ENCODE measurements at regions not wholly inside any gene's neighbourhood (a gene's known extent, or its start where the extent isn't known, plus 50 kb on each side); places are given as distances from the start of the nearest gene placed in this dataset.

GRCh38 chr4:34566091-34566490, 1678.2 kb downstream of the ARAP2 start:
- no peak overlapping the region for H3K27ac ChIP-seq
- no peak for TF ChIP-seq CTCF (IDR thresholded peaks at IDR 0.05)
- no peak for TF ChIP-seq ZFX (IDR thresholded peaks at IDR 0.05; ENCODE audit: borderline replicate concordance)

GRCh38 chr4:34572026-34572425, 1672.3 kb downstream of the ARAP2 start:
- no peak overlapping the region for H3K27ac ChIP-seq
- no peak for TF ChIP-seq ZFX (IDR thresholded peaks at IDR 0.05; ENCODE audit: borderline replicate concordance)
- TF ChIP-seq CTCF (IDR thresholded peaks at IDR 0.05), result no peak

GRCh38 chr4:34615315-34615714, 1629.0 kb downstream of the ARAP2 start:
- TF ChIP-seq CTCF (IDR thresholded peaks at IDR 0.05) (no peak), ZFX (IDR thresholded peaks at IDR 0.05; ENCODE audit: borderline replicate concordance) (no peak)
- no peak overlapping the region for H3K27ac ChIP-seq

GRCh38 chr4:34619531-34620162, 1624.7 kb downstream of the ARAP2 start:
- no peak for TF ChIP-seq ZFX (IDR thresholded peaks at IDR 0.05; ENCODE audit: borderline replicate concordance)
- TF ChIP-seq CTCF (IDR thresholded peaks at IDR 0.05), result no peak
- no peak overlapping the region for H3K27ac ChIP-seq

- no peak overlapping the region for H3K27ac ChIP-seq
- no peak for TF ChIP-seq ZFX (IDR thresholded peaks at IDR 0.05; ENCODE audit: borderline replicate concordance)
- TF ChIP-seq CTCF (IDR thresholded peaks at IDR 0.05), result no peak
Observed at GRCh38 chr4:34628471-34628870, 1615.8 kb downstream of the ARAP2 start.

- TF ChIP-seq ZFX (IDR thresholded peaks at IDR 0.05; ENCODE audit: borderline replicate concordance) (no peak), CTCF (IDR thresholded peaks at IDR 0.05) (no peak)
- no peak overlapping the region for H3K27ac ChIP-seq
Observed at GRCh38 chr4:34629451-34629850, 1614.9 kb downstream of the ARAP2 start.

- TF ChIP-seq CTCF (IDR thresholded peaks at IDR 0.05) (no peak), ZFX (IDR thresholded peaks at IDR 0.05; ENCODE audit: borderline replicate concordance) (no peak)
- H3K27ac ChIP-seq, result no peak overlapping the region
Observed at GRCh38 chr4:34633241-34633640, 1611.1 kb downstream of the ARAP2 start.

Measured in 22Rv1 (cell line).